ENCODE measurements at regions not wholly inside any gene's neighbourhood (a gene's known extent, or its start where the extent isn't known, plus 50 kb on each side); places are given as distances from the start of the nearest gene placed in this dataset.
"Not testable (repeated sequence)": the region's sequence is repeated elsewhere in the genome, so short reads cannot be mapped to it uniquely, and the experiment has no call there.

- not testable (repeated sequence) for TF ChIP-seq CTCF, POLR2A (IDR thresholded peaks at IDR 0.05)
These were observed 72.8 kb upstream of the NECTIN3 start for GRCh38 chr3:110998766-110999165.
